Activated naive CD8-positive, alpha-beta T cell treated with anti-CD3 and anti-CD28 coated beads, Interleukin-2, amount 10 ng/mL, durations not matched to agents 7 days and 5 days (primary cell): ENCODE measurements at regions not wholly inside any gene's neighbourhood (a gene's known extent, or its start where the extent isn't known, plus 50 kb on each side); places are given as distances from the start of the nearest gene placed in this dataset.

Source experiments
- ATAC-seq: fragments of 150-1000 bp; cut with Tn5 transposase; one replicate; pipeline ENCODE4 v1.10.0; 2021; ENCODE audit warnings: low read depth, moderate library complexity
- POLR2A ChIA-PET: fragments of 350-600 bp; sonication (Branson Sonifier 250); formaldehyde crosslinking; loops from one replicate; lab custom pipeline; 2021; ENCODE audit warnings: antibody characterized with exemption; lab: Charles Lee
- DNase-seq: peaks from one replicate; pipeline ENCODE4 v3.0.0; 2021
- H3K27ac Mint-ChIP-seq: one replicate; pipeline ENCODE4 v1.8.0; 2022; ENCODE audit warnings: mild to moderate bottlenecking, mixed read lengths
- H3K27me3 Mint-ChIP-seq: one replicate; pipeline ENCODE4 v1.8.0; 2022; ENCODE audit warnings: mild to moderate bottlenecking, moderate library complexity, mixed read lengths
- H3K36me3 Mint-ChIP-seq: one replicate; pipeline ENCODE4 v1.8.0; 2021; ENCODE audit warnings: mild to moderate bottlenecking, mixed read lengths
- H3K4me1 Mint-ChIP-seq: one replicate; pipeline ENCODE4 v1.8.0; 2021; ENCODE audit warnings: mixed read lengths
- H3K4me3 Mint-ChIP-seq: one replicate; pipeline ENCODE4 v1.8.0; 2022; ENCODE audit warnings: mild to moderate bottlenecking, moderate library complexity, mixed read lengths
- H3K9me3 Mint-ChIP-seq: one replicate; pipeline ENCODE4 v1.8.0; 2021; ENCODE audit warnings: mixed read lengths

GRCh38 chr13:31512331-31512730, 227.0 kb upstream of the RXFP2 start:
- ATAC-seq = no peak
- Mint-ChIP-seq H3K4me1 (no peaks in the 10 kb centered on the region), H3K4me3 (no peak overlapping the region), H3K27me3 (no peaks in the 10 kb centered on the region), H3K27ac (no peak overlapping the region), H3K9me3 (no peaks in the 10 kb centered on the region), H3K36me3 (no peaks in the 10 kb centered on the region)
- POLR2A ChIA-PET = no interaction called here
- DNase-seq = no peak

GRCh38 chr13:31514932-31515331, 224.4 kb upstream of the RXFP2 start:
- no peaks in the 10 kb centered on the region for H3K36me3 Mint-ChIP-seq
- no peak for ATAC-seq
- POLR2A ChIA-PET = no interaction called here
- no peak overlapping the region for H3K4me3 Mint-ChIP-seq
- H3K4me1 Mint-ChIP-seq = no peaks in the 10 kb centered on the region
- H3K27ac Mint-ChIP-seq = no peak overlapping the region
- DNase-seq = no peak
- H3K27me3 Mint-ChIP-seq = no peaks in the 10 kb centered on the region
- no peaks in the 10 kb centered on the region for H3K9me3 Mint-ChIP-seq

- Mint-ChIP-seq H3K4me1 (no peaks in the 10 kb centered on the region), H3K36me3 (no peaks in the 10 kb centered on the region), H3K27me3 (no peaks in the 10 kb centered on the region), H3K9me3 (no peaks in the 10 kb centered on the region), H3K27ac (no peak overlapping the region), H3K4me3 (no peak overlapping the region)
- POLR2A ChIA-PET = no interaction called here
- ATAC-seq = no peak
- no peak for DNase-seq
These were observed 223.9 kb upstream of the RXFP2 start for GRCh38 chr13:31515427-31515826.

GRCh38 chr13:31517599-31517998, 221.7 kb upstream of the RXFP2 start:
- H3K36me3 Mint-ChIP-seq = no peaks in the 10 kb centered on the region
- no peak overlapping the region for H3K4me3 Mint-ChIP-seq
- no peaks in the 10 kb centered on the region for H3K9me3 Mint-ChIP-seq
- H3K27me3 Mint-ChIP-seq = peaks cover 6% of the 10 kb centered on the region
- POLR2A ChIA-PET = no interaction called here
- ATAC-seq = no peak
- H3K27ac Mint-ChIP-seq = no peak overlapping the region
- no peak for DNase-seq
- no peaks in the 10 kb centered on the region for H3K4me1 Mint-ChIP-seq

- Mint-ChIP-seq H3K4me3 (no peak overlapping the region), H3K27me3 (peaks cover 6% of the 10 kb centered on the region), H3K9me3 (no peaks in the 10 kb centered on the region), H3K4me1 (no peaks in the 10 kb centered on the region), H3K27ac (no peak overlapping the region), H3K36me3 (no peaks in the 10 kb centered on the region)
- POLR2A ChIA-PET = no interaction called here
- no peak for ATAC-seq
- DNase-seq = no peak
These were observed 220.7 kb upstream of the RXFP2 start for GRCh38 chr13:31518645-31519044.

- DNase-seq = no peak
- Mint-ChIP-seq H3K4me1 (no peaks in the 10 kb centered on the region), H3K4me3 (no peak overlapping the region), H3K9me3 (no peaks in the 10 kb centered on the region), H3K27me3 (peaks cover 6% of the 10 kb centered on the region), H3K36me3 (no peaks in the 10 kb centered on the region), H3K27ac (no peak overlapping the region)
- POLR2A ChIA-PET = no interaction called here
- no peak for ATAC-seq
These were observed 217.9 kb upstream of the RXFP2 start for GRCh38 chr13:31521435-31521834.

- Mint-ChIP-seq H3K36me3 (no peaks in the 10 kb centered on the region), H3K27me3 (peaks cover 6% of the 10 kb centered on the region), H3K27ac (no peak overlapping the region), H3K4me3 (no peak overlapping the region), H3K4me1 (no peaks in the 10 kb centered on the region), H3K9me3 (no peaks in the 10 kb centered on the region)
- ATAC-seq (no peak), DNase-seq (no peak)
- POLR2A ChIA-PET = no interaction called here
These were observed 216.9 kb upstream of the RXFP2 start for GRCh38 chr13:31522396-31522795.

- no peaks in the 10 kb centered on the region for H3K9me3 Mint-ChIP-seq
- ATAC-seq (no peak), DNase-seq (no peak)
- no peaks in the 10 kb centered on the region for H3K4me1 Mint-ChIP-seq
- H3K27me3 Mint-ChIP-seq = no peaks in the 10 kb centered on the region
- no peak overlapping the region for H3K4me3 Mint-ChIP-seq
- no peaks in the 10 kb centered on the region for H3K36me3 Mint-ChIP-seq
- no peak overlapping the region for H3K27ac Mint-ChIP-seq
- POLR2A ChIA-PET = no interaction called here
These were observed 211.2 kb upstream of the RXFP2 start for GRCh38 chr13:31528176-31528575.

- ATAC-seq (no peak), DNase-seq (no peak)
- POLR2A ChIA-PET = no interaction called here
- no peaks in the 10 kb centered on the region for H3K4me1 Mint-ChIP-seq
- no peak overlapping the region for H3K4me3 Mint-ChIP-seq
- H3K27me3 Mint-ChIP-seq = no peaks in the 10 kb centered on the region
- H3K36me3 Mint-ChIP-seq = no peaks in the 10 kb centered on the region
- no peaks in the 10 kb centered on the region for H3K9me3 Mint-ChIP-seq
- H3K27ac Mint-ChIP-seq = no peak overlapping the region
These were observed 210.6 kb upstream of the RXFP2 start for GRCh38 chr13:31528758-31529157.

- Mint-ChIP-seq H3K27ac (no peak overlapping the region), H3K36me3 (no peaks in the 10 kb centered on the region), H3K4me1 (no peaks in the 10 kb centered on the region), H3K9me3 (no peaks in the 10 kb centered on the region), H3K27me3 (no peaks in the 10 kb centered on the region), H3K4me3 (no peak overlapping the region)
- POLR2A ChIA-PET = no interaction called here
- ATAC-seq = no peak
- no peak for DNase-seq
These were observed 208.4 kb upstream of the RXFP2 start for GRCh38 chr13:31530922-31531321.

- POLR2A ChIA-PET = no interaction called here
- Mint-ChIP-seq H3K9me3 (no peaks in the 10 kb centered on the region), H3K27me3 (no peaks in the 10 kb centered on the region), H3K4me3 (no peak overlapping the region), H3K36me3 (no peaks in the 10 kb centered on the region), H3K4me1 (no peaks in the 10 kb centered on the region), H3K27ac (no peak overlapping the region)
- ATAC-seq (no peak), DNase-seq (no peak)
These were observed 202.3 kb upstream of the RXFP2 start for GRCh38 chr13:31537052-31537451.

GRCh38 chr13:31538067-31539042, 201.0 kb upstream of the RXFP2 start:
- ATAC-seq (no peak), DNase-seq (no peak)
- H3K4me1 Mint-ChIP-seq = no peaks in the 10 kb centered on the region
- no peak overlapping the region for H3K4me3 Mint-ChIP-seq
- no peaks in the 10 kb centered on the region for H3K9me3 Mint-ChIP-seq
- no peaks in the 10 kb centered on the region for H3K36me3 Mint-ChIP-seq
- POLR2A ChIA-PET = no interaction called here
- no peak overlapping the region for H3K27ac Mint-ChIP-seq
- H3K27me3 Mint-ChIP-seq = no peaks in the 10 kb centered on the region

GRCh38 chr13:31540281-31540680, 199.0 kb upstream of the RXFP2 start:
- Mint-ChIP-seq H3K27me3 (no peaks in the 10 kb centered on the region), H3K27ac (no peak overlapping the region), H3K4me3 (no peak overlapping the region), H3K9me3 (no peaks in the 10 kb centered on the region), H3K36me3 (no peaks in the 10 kb centered on the region), H3K4me1 (no peaks in the 10 kb centered on the region)
- POLR2A ChIA-PET = no interaction called here
- no peak for DNase-seq
- ATAC-seq = no peak

GRCh38 chr13:31543190-31543589, 196.1 kb upstream of the RXFP2 start:
- H3K4me1 Mint-ChIP-seq = no peaks in the 10 kb centered on the region
- no peak overlapping the region for H3K27ac Mint-ChIP-seq
- H3K4me3 Mint-ChIP-seq = no peak overlapping the region
- no peaks in the 10 kb centered on the region for H3K36me3 Mint-ChIP-seq
- POLR2A ChIA-PET = no interaction called here
- H3K27me3 Mint-ChIP-seq = no peaks in the 10 kb centered on the region
- no peak for DNase-seq
- no peak for ATAC-seq
- no peaks in the 10 kb centered on the region for H3K9me3 Mint-ChIP-seq
